ENCODE measurements at regions not wholly inside any gene's neighbourhood (a gene's known extent, or its start where the extent isn't known, plus 50 kb on each side); places are given as distances from the start of the nearest gene placed in this dataset.

- no peak overlapping the region for H3K14ac ChIP-seq (replicated peaks; ENCODE audit: low read depth, low read length)
- no peak overlapping the region for H3K23ac ChIP-seq (ENCODE audit: low read depth, low read length)
- H2BK15ac ChIP-seq (ENCODE audit: low read depth, low read length): no peak overlapping the region
- no TSS peak for BruUV-seq (replicated peaks)
- H3K36me3 ChIP-seq (ENCODE audit: control insufficient read depth, insufficient read depth, low read length): no peaks in the 10 kb centered on the region
- no peaks in the 10 kb centered on the region for H3K27me3 ChIP-seq (ENCODE audit: control insufficient read depth, insufficient read depth, low read length)
- TF ChIP-seq MAZ (IDR thresholded peaks at IDR 0.05; ENCODE audit: borderline replicate concordance, low read depth, low read length) (no peak), BHLHE40 (IDR thresholded peaks at IDR 0.05; ENCODE audit: low read depth, low read length) (no peak)
- dilution Hi-C loops (cut with HindIII; ENCODE audit: low sequenced_read_pairs, unreplicated experiment) (no loop called here), intact Hi-C loops (cut with micrococcal nuclease) (no loop called here), in situ Hi-C loops (cut with MboI; ENCODE audit: low sequenced_read_pairs) (no loop called here)
- H3K4ac ChIP-seq (ENCODE audit: low read depth, low read length): no peak overlapping the region
- no peak overlapping the region for H2BK120ac ChIP-seq (ENCODE audit: low read depth, low read length)
- no peak overlapping the region for H3K18ac ChIP-seq (ENCODE audit: low read depth, low read length)
- no peak overlapping the region for H2AK9ac ChIP-seq (replicated peaks; ENCODE audit: low read depth, low read length, poor library complexity)
- ChIA-PET CTCF (interaction anchor here (0.7 to 0.8 kb wide), 2 partner anchors 33 to 1004 kb away, joined by 3 to 4 read pairs; no protein-coding TSS in a partner anchor), POLR2A (ENCODE audit: unreplicated experiment) (no interaction called here)
- no peak overlapping the region for H4K91ac ChIP-seq (ENCODE audit: insufficient read depth, low read depth, low read length)
- no peak overlapping the region for H2AFZ ChIP-seq (replicated peaks; ENCODE audit: low read length, poor library complexity)
- ATAC-seq (ENCODE audit: low read depth): no peak
- H3K9me1 ChIP-seq (ENCODE audit: insufficient read depth, low read length): no peaks in the 10 kb centered on the region
- H3K56ac ChIP-seq (ENCODE audit: extremely low read depth, insufficient read depth, low read length): no peak overlapping the region
- no peaks in the 10 kb centered on the region for H4K20me1 ChIP-seq (ENCODE audit: insufficient read depth, low read length)
- H3K4me3 ChIP-seq (ENCODE audit: insufficient read depth, low read depth, low read length): no peak overlapping the region
- no peak overlapping the region for H3K9ac ChIP-seq (ENCODE audit: low read depth, low read length)
- H4K5ac ChIP-seq (ENCODE audit: low read depth, low read length): no peak overlapping the region
- no peak overlapping the region for H2BK20ac ChIP-seq (ENCODE audit: low read depth, low read length)
- no peaks in the 10 kb centered on the region for H3K9me3 ChIP-seq (ENCODE audit: control insufficient read depth, insufficient read depth, low read length)
- no peak overlapping the region for H2BK5ac ChIP-seq (ENCODE audit: low read depth, low read length, poor library complexity, severe bottlenecking)
- no peaks in the 10 kb centered on the region for H3K4me1 ChIP-seq (ENCODE audit: control insufficient read depth, insufficient read depth, low read length)
- no peak overlapping the region for H4K8ac ChIP-seq (ENCODE audit: low read depth in 2 of 2, low read length in 2 of 2)
- H3K4me2 ChIP-seq (ENCODE audit: low read depth, low read length): no peak overlapping the region
- H3K27ac ChIP-seq (ENCODE audit: insufficient read depth, low read length): no peak overlapping the region
- H3K79me1 ChIP-seq (ENCODE audit: low read depth in 1 of 2, low read length in 2 of 2): no peaks in the 10 kb centered on the region
- WGBS, 2 experiments (ENCODE audit: extremely low coverage in 2 of 2, insufficient read length in 1 of 2): no CpG with 5 or more reads among the region's 1 CpG
- no peak overlapping the region for H2AK5ac ChIP-seq (ENCODE audit: low read depth, low read length)
- no peak for DNase-seq
Observed at GRCh38 chr13:82615043-82615442, 1267.2 kb downstream of the SLITRK1 start.

All from IMR-90 (cell line).